CD4-positive, alpha-beta T cell treated with Interleukin-6 at 100 ng/mL for 8 hours (primary cell): ENCODE measurements at regions not wholly inside any gene's neighbourhood (a gene's known extent, or its start where the extent isn't known, plus 50 kb on each side); places are given as distances from the start of the nearest gene placed in this dataset.
"Not testable (repeated sequence)": the region's sequence is repeated elsewhere in the genome, so short reads cannot be mapped to it uniquely, and the experiment has no call there.

Experiments used
- DNase-seq: peaks from one replicate; pipeline ENCODE4 v3.0.0-alpha.2; 2020; ENCODE audit warnings: mixed read lengths, low spot score

DNA sequence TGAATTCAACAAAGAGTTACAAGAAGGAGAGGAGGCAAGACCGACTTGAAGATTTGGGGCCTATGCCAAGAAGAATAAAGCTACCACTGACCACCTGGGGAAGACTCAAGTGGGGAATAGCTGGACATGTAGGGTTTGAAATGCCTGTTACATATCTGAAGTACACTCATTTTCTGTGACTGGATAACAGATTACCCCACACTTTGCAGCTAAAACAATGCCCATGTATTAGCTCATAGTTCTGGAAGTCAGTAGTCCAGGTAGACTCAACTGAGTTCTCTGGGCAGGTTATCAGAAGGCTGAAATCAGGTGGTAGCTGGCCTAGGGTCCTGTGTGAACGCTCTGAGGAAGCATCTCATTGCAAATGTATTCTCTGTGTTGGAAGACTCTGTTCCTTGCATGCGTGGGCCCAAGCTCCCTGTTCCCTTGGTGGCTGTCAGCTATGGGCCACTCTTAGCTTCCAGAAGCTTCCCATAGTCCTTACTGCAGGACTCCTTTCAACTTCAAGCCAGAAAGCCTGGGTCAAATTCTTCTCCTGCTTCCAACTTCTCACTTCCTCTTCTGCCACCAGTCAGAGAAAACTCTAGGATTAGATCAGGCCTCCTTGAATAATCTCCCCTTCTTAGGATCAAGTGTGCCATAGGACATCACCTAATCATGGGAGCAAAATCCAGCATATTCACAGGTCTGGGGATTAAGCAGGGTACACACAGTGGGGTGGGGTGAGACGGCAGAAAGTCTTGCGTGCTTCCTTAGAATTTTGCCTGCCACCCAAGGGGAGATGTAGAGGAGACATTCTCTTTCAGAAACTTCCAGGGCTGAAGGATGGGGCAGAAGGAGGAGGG lies 187.8 kb downstream of the SHQ1 start:
- DNase-seq: no peak

DNA sequence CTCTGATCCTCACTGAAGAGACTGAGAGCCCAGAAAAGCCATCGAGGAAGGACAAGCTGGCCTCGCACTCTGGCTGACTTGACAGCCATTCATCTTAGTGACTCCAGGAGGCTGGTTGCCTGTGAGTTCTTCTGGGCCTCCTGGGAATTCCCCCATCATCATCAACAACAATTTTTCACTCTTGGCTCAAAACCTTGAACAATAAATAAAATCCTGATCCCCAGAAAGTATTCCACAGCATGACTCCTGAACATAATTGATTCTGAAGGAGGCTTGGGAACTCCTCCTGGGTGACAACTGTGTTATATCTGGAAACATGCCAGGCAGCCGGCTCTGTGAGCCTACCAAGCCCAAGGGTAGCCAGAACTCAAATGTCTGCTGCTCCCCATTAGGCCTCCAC lies 188.6 kb downstream of the SHQ1 start:
- DNase-seq: no peak

DNA sequence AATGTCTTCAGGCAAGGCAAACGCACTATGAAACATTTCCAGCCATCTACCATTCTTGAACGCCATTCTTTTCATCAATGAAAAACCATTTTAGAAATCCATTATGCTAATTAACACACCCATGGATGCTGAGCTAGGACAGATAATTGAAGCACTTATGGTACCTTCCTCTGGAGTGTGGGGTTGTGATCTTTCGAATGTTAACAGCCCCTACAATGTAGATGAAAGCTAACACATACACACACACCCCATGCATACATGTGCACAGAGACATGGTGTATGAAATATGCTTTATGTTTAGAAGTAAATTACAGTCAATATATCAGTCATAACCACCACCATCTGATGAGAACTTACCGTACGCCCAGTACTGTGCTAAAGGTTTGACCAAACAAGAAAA lies 189.1 kb downstream of the SHQ1 start:
- no peak for DNase-seq

DNA sequence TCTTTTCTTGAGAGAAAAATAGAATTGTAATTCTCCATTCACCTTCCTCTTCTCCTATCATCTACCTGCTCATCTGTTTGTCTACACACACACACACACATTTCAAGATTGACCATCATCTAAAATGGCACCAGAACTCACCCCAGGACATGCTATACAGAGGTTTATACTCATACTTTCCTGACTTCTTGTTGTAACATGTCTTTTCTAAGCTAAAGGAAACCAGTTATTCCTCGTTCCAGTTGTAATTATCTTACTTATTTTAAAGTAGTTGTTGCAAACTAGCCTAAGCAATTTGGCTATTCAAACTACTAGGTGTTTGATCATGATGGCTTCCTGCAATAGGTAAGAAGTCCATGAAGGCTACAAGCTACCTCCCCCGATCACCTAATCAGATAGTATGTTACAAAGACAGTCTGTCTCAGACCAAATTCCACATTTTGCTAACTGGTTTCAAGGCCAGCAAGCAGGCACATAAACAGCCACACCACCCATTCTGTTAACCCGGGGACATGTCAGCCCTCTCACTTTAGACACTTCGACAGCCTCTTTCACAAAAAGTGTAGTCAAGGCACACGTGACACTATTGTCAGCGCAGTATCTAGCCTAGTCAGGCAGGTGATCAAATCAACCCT lies 189.7 kb downstream of the SHQ1 start:
- no peak for DNase-seq

GRCh38 chr3:72657666-72658065 lies 190.6 kb downstream of the SHQ1 start:
- DNase-seq: peak; percentile 60

DNA sequence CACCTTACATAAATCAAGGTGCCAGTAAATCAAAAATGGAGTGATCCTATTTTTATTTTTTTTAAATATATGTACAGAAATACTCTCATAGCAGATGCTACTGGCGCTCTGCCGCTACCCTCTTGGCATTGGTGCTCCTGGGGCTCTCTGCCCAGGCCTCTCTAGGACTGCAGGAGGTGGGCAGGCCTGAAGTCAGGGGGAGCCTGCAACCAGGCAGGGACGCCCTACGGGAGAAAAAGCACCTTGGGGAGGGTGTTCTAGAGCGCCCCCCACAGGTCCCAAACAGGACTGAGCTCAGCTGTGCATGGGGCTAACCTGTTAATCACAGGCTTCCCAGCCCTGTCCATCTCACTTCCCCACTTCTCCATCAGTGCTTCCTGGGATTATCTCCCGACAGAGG lies 192.5 kb downstream of the SHQ1 start:
- DNase-seq: no peak

- no peak for DNase-seq
Observed at GRCh38 chr3:72655131-72655551, 193.1 kb downstream of the SHQ1 start.

GRCh38 chr3:72652395-72652794 lies 195.8 kb downstream of the SHQ1 start:
- no peak for DNase-seq

GRCh38 chr3:72651498-72651897 lies 196.7 kb downstream of the SHQ1 start:
- DNase-seq: no peak

DNA sequence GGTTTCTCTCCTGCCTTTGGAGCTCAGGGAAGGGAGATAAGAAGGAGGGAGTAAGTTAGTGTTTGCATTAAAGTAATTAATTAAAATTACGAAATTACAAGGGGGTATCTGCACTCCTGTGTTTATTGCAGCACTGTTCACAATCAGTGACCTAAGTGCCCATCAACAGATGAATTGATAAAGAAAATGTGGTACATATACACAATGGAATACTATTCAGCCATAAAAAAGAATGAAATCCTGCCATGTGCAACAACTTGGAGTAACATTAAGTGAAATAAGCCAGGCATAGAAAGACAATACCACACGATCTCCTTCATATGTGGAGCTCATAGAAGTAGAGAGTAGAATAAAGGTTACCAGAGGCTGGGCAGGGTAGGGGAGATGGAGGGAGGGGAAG lies 202.0 kb downstream of the SHQ1 start:
- DNase-seq: no peak

GRCh38 chr3:72643635-72644034 lies 204.6 kb downstream of the SHQ1 start:
- DNase-seq: not testable (repeated sequence)

GRCh38 chr3:72641684-72642083 lies 206.6 kb downstream of the SHQ1 start:
- DNase-seq: no peak

DNA sequence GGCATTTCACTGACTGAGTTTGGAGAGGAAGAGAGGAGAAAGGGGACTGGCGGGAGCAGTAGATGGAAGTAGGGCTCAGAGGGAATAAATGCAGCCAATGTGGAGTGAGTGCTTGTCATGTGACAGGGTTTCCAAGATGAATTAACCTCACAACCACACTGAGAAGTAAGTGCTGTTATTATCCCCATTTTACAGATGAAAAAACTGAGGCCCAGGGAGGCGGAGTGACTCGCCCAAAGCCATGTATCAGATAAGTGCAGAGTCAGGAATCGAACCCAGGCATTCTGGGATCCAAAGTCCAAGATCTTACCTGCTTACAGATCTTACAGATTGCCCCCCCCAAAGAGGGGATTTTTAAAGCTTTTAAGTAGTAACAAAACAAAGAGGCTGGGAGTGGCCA lies 207.2 kb downstream of the SHQ1 start:
- DNase-seq: no peak

DNA sequence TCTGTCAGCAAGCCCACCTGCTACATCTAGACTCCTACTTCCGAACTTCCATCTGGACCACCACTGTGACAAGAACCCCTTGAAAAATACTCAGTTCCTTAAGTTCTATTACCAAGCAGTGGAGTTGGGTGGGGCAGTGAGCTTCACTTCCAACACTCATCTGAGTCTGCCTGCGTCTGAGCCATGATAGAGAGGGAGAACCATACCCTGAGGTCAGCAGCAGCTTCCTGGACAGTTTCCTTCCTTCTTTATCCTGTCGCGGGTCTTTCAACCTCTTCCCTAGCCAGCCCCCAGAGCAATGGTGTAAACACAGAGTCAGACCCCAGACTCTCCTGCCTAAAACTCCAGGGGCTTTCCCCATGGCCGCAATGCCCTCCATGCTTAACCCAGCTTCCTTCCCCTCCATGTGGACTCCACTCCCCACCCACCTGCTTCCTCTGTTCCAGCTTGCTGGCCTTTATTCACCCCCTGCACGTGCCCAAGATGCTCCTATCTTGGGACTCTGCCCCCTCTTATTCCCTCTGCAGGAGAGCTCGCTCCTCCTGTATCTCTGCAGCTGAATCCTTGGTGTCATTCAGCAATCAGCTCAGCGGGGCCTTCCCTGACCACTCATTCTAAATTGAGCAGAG lies 211.2 kb downstream of the SHQ1 start:
- DNase-seq: no peak

DNA sequence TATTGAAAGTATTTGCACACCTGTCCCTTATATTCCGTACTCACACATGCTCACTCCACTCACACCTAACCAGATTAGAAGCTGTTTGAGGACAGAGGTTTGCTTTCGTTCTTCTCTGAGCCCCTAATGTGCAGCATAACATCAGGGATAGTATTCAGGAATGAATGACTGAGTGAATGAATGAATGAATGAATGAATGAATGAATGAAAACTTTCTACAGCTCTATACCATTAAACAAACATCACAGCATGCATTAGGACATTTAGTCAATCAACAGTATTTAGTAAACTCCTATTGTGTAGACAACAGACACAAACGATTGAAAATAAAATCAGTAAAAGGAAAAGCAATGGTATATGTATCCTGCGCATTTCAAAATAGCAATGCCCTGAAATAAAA lies 212.7 kb downstream of the SHQ1 start:
- DNase-seq: no peak

GRCh38 chr3:72634128-72634527 lies 214.1 kb downstream of the SHQ1 start:
- DNase-seq: no peak

DNA sequence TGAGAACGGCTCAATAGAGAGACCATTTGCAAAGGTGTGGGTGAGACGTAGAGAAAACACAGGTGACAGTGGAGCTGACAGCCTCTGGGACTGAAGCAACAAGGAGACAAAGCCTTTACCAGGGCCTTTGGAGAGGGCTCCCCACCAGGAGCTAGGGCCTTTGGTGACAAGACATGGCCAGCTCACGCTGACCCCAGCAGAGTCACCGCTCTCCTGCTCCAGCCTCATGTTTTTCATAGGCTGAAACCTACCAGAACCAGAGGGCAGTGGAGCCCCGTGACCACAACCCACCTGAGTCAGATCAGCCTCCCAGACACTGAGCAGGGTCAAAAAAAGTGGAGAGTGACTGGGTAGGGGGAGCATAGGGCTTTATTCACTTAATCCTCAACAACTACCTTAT lies 214.7 kb downstream of the SHQ1 start:
- DNase-seq: no peak

GRCh38 chr3:72633121-72633520 lies 215.1 kb downstream of the SHQ1 start:
- no peak for DNase-seq

DNA sequence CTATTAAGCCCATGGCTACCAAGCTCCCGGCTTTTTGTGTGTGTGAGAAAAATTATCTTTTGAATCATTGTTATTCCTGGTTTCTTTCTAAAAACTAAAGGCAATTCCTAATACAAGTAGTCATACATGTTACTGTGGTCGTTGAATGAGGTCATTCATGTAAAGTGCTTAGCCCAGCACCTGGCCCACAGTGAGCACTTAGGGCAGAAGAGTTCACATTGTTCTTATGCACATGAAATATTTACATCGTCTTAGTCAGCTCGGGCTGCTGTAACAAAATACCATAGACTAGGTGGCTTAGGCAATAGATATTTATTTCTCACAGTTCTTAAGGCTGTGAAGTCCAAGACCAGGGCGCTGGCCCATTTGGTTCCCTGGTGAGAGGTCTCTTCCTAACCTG lies 216.1 kb downstream of the SHQ1 start:
- DNase-seq: no peak

- no peak for DNase-seq
Observed at GRCh38 chr3:72630969-72631344, 217.3 kb downstream of the SHQ1 start.

DNA sequence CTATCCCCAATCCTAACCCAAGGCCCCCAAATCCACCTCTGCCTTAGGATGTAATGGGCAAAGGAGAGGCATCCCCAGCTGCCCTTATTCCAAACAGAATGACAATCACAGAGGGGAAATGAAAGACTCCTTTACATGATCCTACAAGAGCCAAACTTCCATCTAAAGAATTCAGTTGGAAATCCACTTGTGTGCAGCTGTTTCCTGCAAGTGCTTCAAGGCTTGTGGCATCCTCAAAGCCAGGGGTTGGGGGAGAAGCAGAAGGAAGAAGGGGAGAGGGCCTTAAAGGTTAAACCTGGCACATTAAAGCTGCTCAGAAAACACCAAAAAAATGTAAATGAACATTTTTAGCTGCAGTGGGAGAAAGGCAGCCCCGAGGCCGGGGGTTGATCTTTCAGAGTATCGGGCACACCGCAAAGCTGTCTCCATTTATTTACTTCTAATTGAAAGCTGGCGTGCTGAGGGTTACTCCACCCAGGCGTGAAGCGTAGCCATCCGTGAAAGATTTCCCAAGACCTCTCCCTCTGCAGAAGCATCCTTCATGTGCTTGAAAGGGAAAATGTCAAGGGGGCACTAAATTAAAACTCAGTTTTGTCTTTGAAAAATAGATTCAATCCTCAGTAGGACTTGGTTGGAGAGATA lies 217.8 kb downstream of the SHQ1 start:
- DNase-seq: no peak

- DNase-seq: no peak
Observed at GRCh38 chr3:72629191-72629631, 219.0 kb downstream of the SHQ1 start.

GRCh38 chr3:72628065-72628464 lies 220.2 kb downstream of the SHQ1 start:
- DNase-seq: no peak
